GM19099 (cell line): ENCODE measurements at regions not wholly inside any gene's neighbourhood (a gene's known extent, or its start where the extent isn't known, plus 50 kb on each side); places are given as distances from the start of the nearest gene placed in this dataset.

ENCODE experiments used
- POLR2A ChIP-seq: IDR thresholded peaks from 3 replicates; pipeline ENCODE4 v1.6.1; 2011; ENCODE audit warnings: low read depth; ENCODE audit not compliant: insufficient read length; ENCODE audit errors: extremely low read depth

DNA sequence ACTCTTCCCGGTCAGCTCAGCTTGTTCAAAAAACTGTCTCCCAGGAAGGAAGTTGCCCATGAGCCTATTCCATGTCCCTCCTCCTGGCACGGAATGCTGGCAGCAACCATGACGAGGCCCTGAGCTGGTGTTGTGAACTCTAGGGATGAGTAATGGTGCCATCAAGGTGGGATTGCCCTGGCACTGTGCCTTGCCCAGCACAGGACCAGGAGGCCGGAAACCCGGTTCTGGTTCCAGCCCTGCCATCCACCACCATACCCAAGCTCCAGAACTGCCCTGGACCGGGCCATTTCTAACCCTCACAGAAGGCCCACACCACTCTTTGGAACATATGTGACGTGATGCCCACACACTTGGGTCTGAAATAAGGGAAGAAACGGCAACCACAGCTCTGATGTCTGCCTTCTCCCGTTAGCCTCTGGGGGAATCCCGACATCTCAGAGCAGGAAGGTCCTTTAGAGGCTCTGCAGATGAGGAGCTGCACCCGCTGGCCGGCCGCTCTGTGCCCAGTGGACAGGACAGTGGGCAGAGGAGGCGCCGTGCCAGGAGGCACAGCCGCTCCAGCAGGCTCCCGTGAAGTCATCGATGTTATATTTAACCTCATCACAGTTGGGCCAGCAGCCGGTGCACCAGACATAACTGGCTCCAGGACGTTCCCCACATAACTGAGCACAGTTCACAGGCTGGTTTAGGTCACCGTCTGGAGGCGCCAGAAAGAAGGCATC, 462.1 kb upstream of the ID2 start:
- TF ChIP-seq POLR2A = no peak

DNA sequence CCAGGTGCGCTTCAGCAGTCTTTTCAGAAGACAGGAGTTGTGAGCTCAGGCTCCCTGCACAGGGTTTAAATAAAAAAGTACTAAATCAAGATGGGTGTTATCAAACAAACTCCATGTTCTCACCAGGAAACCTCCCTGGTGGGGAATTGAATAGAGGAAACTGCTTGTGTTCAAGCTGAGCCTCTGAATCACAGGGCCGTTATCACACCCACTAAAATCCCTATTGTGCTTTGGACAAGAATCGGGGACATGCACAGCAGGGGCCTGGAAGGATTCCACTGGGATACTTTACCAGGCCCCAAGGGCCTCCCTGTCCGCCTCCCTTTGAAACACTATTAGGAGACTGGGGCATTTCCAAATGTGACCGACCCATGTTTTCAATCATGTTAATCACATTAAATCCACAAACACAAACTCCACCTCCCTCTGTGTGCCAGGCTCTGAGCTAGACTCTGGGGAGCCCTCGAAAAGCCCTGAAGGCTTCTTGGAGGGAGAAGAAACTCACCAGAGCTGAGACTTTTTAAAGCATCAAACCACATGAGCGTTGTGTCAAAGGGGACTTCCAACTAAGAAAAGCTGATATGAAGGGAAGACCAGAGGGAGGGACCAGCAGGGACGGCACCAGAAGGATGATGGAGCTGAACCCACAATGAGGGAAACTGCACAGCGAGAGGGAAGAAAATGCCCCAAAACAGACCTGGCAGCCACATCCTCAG, 458.7 kb upstream of the ID2 start:
- TF ChIP-seq POLR2A = no peak

DNA sequence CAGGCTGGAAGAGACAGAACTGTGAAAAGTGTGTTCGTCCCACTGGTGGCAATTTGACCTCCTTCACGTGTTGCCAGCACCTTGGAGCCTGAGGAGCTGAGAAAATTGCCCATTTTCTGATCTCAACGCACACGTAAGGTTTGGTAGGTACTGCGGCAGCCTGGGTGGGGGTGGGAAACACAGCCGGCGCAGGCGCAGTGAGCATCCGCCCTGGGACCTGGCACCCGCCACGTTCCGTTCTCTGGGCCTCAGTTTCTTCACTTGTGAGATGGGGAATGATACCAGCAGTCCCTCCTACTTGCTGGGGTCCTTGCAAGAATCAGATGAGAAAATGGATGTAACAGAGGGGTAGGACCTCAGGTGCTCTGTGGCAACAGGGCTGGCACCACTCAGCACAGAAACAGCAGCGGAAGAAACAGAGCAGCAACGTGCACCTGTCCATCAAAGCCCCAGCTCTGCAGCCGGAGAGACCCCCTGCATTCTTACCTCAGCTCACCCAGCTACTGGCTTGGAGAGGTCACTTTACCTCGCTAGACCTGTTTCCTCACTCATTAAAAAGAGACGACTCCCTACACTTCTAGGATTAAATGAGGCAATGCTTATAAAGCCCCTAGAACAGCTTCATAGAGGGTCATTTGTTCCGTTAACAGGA, 458.0 kb upstream of the ID2 start:
- TF ChIP-seq POLR2A = no peak

DNA sequence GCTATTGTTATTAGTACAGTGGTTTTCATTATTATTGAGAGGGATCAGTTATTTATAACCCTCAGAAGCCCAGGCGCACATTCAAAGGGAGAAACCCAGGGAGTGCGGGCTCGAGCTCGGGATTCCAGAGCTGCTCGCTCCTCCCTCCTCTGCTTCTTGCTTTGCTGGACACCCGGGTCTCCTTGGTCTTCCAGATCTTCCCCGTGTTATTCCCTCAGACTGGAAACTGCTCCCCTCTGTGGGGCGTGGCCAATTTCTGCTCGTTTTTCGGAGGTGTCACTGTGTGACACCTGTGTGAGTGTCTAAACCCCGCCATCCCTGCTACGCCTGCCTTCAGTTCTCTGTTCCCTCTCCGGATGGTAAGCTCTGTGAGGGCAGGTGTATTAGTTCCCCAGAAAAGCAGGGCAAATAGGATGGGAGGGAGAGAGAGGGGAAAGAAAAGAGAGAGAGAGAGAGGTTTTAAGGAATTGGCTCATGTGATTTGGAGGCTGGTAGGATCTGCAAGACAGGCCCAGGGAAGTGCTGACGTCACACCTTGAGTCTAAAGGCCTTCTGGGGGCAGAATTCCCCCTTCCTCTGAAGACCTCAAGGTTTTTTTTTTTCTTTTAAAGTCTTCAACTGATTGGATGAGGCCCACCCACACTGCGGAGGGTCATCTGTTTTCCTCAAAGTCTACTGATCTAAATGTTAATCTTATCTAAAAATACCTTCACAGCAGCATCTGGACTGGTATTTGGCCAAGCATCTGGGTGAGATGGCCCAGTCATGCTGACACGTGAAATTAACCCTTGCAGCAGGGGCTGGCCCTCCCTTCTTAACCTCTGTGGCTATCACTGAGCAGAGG, 457.3 kb upstream of the ID2 start:
- no peak for TF ChIP-seq POLR2A

DNA sequence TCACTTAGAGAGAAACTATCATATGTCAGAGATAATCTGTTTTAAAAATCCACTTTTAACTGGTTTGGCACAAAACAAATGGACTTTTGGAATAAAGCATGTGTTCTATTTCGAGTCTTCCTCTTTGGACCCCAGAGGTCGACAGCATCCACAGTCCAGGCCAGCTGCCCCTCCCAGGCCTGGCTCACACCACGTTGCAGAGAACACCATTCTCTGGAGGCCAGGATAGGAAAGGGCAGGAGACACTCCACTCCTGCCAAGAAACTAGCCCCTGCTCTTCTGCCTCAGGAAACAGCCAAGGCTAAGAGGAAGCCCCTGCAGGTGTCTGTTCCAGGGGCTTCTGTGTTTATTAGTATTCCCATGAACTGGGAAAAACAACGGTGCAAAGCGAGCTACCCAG, 456.6 kb upstream of the ID2 start:
- no peak for TF ChIP-seq POLR2A

DNA sequence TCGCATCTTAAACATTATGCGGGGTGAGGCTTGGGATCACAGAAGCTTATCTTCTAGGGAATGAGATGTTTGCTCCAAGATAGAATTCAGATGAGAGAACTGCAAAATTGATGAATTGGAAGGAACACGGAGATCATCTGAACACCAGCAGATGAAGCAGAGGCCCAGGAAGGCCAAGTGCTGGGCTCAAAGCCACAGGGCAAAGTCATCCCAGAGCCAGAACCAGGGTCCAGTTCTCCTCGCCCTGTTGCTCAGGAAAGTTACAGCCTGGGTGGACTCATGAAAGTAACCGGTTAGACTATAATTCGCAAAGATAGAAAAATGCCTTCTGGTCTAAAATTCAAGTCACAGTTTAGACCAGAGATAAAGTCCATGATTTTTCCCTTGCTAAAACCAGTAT, 456.1 kb upstream of the ID2 start:
- no peak for TF ChIP-seq POLR2A

DNA sequence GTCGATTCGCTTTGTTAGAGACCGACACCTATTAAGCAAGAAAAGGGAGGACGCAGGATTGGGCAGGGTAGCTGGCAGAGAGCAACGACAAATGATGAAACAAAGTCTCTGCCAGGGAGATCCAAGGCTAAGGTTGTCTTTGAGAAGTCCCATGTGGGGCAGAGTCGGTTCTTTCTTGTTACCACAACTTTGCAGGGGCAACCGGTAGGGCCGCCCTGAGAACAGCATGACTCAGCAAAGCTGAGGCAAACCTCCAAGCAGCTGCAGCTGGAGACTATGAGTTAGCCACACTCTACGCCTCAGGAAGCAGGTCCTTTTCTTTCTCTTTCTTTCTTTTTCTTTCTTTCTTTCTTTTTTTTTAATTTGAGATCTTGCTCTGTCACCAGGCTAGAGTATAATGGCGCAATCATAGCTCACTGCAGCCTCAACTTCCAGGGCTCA, 452.3 kb upstream of the ID2 start:
- TF ChIP-seq POLR2A = no peak

DNA sequence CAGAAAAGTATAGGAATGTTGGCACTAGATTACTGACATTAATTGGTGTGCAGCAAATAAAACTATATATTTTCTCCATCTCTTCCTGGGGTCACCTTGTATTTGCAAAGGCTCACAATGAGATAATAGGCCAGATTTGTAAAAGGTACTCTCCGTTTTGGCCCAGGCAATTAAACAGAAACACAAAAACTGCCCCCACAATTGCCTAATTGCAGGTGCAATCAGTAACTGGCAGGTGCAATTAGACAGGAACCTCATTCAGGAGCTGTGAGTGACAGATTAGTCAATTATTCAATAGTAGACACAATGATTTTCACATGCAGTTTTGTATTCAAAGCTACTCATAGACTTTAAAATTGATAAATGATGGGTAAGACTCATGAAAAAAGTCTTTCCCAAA, 451.4 kb upstream of the ID2 start:
- no peak for TF ChIP-seq POLR2A

DNA sequence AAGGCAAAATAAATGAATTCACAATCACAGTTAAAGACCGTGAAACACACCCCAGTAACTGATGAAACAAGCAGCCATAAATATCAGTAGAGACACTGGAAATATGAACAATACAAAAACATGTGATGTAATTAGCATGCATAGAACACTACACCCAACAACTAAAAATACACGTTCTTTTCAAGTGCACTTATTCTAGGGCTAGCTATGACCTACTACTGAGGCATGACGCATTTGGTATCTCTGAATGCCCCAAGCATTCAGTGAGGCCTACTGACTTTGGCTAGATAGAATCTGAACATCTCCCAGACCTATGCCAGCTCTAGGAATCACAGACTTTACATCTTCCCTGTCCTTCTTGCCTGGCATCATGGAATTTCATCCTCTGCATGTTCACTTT, 450.0 kb upstream of the ID2 start:
- no peak for TF ChIP-seq POLR2A

DNA sequence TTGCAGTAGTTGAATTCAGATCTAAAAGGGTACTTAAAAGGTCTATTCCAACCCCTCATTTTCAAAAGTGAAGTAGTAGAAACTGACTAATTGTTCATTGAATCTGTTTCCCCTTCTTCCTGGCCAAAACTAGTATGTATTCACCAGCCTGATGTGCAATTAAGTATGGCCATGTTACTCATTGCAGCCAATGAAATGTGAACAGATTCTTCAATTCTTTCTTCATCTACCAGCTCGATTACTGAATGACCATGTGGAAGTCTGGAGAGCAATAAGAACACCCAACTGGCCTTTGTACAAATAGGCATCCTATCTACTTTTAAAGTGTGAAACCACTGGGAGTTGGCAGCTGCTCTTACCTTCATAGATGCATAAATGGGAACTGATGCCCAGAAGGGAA, 449.0 kb upstream of the ID2 start:
- TF ChIP-seq POLR2A = no peak

DNA sequence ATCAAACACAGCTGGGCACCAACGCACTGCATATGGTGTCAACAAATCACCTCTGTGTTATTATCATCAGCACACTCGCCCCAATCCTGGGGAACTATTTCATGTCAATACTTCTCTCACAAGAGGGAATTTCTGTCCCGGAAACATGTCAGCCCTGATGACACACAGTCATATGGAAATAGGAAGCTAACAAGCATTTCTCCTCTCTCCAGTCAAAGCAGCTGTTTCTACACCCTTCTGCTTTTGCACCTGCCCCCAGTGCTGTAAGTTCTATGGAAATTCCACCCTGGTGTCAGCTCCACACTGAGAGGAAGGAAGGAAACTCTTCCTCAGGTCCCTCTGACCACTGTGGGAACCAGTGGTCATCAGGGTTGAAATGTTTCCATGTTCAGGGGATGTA, 447.6 kb upstream of the ID2 start:
- TF ChIP-seq POLR2A = no peak

DNA sequence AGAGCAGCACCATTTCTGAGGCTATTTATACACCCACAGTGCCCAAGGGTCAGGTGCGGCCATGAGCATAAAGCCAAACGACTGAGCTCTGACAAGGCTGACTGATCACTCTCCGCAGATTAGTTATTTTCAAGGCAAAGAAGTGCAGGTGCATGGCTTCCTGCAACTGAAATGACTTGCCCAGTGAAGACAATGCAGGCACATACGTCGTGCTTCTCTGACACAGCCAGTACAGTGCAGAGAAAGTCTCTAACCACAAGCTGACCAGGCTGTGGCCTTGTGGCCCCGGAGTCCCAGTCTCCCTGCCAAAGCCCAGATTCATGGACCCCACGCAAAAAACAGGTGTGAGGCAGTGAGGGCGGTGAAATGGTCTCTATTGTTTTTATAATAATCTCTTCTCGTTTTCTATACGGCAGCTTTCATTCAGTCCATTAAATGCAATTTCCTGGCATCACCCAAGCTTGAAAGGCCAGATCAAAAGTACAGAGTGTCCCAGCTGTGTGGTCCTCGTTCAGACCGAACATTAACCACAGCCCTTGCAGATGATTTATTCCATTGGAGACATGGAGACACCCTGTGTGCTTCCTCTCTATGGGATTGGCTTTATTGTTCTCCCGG, 447.0 kb upstream of the ID2 start:
- TF ChIP-seq POLR2A = no peak

DNA sequence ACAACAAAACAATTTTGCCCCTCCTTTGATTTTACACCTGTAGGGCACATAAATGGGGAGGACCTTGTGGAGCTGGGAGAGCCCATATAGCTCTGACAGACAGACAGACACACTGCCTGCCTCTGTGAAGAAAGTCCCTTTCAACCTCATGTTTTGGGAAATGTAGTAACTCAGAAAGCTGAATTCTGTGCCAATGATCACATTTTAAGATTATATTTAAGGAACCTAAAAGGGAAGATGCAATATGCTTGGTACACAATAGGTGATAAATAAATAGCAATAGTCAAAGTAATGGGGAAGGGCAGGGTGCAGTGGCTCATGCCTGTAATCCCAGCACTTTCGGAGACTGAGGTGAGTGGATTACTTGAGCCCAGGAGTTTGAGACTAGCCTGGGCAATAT, 446.4 kb upstream of the ID2 start:
- no peak for TF ChIP-seq POLR2A

DNA sequence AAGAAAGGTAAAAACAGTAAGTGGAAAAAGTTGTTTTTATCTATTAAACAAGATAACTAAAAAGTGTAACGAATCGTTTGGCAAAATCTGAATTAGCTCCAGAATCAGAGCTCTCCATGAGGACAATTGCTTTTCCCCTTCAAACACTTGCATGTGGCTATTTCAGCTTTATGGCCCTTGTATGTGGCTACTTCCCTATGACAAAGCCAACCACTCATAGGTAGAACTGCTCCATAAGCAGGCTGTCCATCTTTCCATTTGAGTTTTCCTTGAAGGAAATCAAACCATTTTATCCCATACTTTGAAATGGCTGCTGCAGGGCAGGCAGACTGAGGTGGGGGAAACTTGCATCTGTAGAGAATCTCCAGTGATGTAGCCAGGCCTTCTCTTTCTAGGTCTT, 445.5 kb upstream of the ID2 start:
- no peak for TF ChIP-seq POLR2A
